ENCODE measurements at regions not wholly inside any gene's neighbourhood (a gene's known extent, or its start where the extent isn't known, plus 50 kb on each side); places are given as distances from the start of the nearest gene placed in this dataset.

GRCh38 chr20:39756828-39757227 lies 794.7 kb downstream of the DHX35 start:
- no peak overlapping the region for H3K4me3 ChIP-seq (ENCODE audit: low read depth, low read length)
- no peak for TF ChIP-seq CTCF (IDR thresholded peaks at IDR 0.05; ENCODE audit: control insufficient read depth, extremely low read depth, insufficient read depth)
- no peak for DNase-seq (ENCODE audit: low read depth)

- TF ChIP-seq CTCF (IDR thresholded peaks at IDR 0.05; ENCODE audit: control insufficient read depth, extremely low read depth, insufficient read depth), result no peak
- no peak overlapping the region for H3K4me3 ChIP-seq (ENCODE audit: low read depth, low read length)
- no peak for DNase-seq (ENCODE audit: low read depth)
These were observed 794.2 kb downstream of the DHX35 start for GRCh38 chr20:39756369-39756768.

- TF ChIP-seq CTCF (IDR thresholded peaks at IDR 0.05; ENCODE audit: control insufficient read depth, extremely low read depth, insufficient read depth), result no peak
- H3K4me3 ChIP-seq (ENCODE audit: low read depth, low read length), result no peak overlapping the region
- no peak for DNase-seq (ENCODE audit: low read depth)
These were observed 790.2 kb downstream of the DHX35 start for GRCh38 chr20:39752262-39752876.

- no peak for TF ChIP-seq CTCF (IDR thresholded peaks at IDR 0.05; ENCODE audit: control insufficient read depth, extremely low read depth, insufficient read depth)
- no peak overlapping the region for H3K4me3 ChIP-seq (ENCODE audit: low read depth, low read length)
- DNase-seq (ENCODE audit: low read depth), result no peak
These were observed 789.5 kb downstream of the DHX35 start for GRCh38 chr20:39751557-39752137.

GRCh38 chr20:39745380-39745779 lies 783.2 kb downstream of the DHX35 start:
- TF ChIP-seq CTCF (IDR thresholded peaks at IDR 0.05; ENCODE audit: control insufficient read depth, extremely low read depth, insufficient read depth), result no peak
- no peak for DNase-seq (ENCODE audit: low read depth)
- no peak overlapping the region for H3K4me3 ChIP-seq (ENCODE audit: low read depth, low read length)

GRCh38 chr20:39738651-39739050 lies 776.5 kb downstream of the DHX35 start:
- H3K4me3 ChIP-seq (ENCODE audit: low read depth, low read length), result no peak overlapping the region
- DNase-seq (ENCODE audit: low read depth), result no peak
- TF ChIP-seq CTCF (IDR thresholded peaks at IDR 0.05; ENCODE audit: control insufficient read depth, extremely low read depth, insufficient read depth), result no peak
